ENCODE measurements at regions not wholly inside any gene's neighbourhood (a gene's known extent, or its start where the extent isn't known, plus 50 kb on each side); places are given as distances from the start of the nearest gene placed in this dataset.

- DNase-seq = no peak
These were observed 390.8 kb downstream of the SHANK2 start for GRCh38 chr11:70861559-70861958.

GRCh38 chr11:70862093-70862492, 390.3 kb downstream of the SHANK2 start:
- no peak for DNase-seq

- no peak for DNase-seq
These were observed 389.2 kb downstream of the SHANK2 start for GRCh38 chr11:70863186-70863585.

DNA sequence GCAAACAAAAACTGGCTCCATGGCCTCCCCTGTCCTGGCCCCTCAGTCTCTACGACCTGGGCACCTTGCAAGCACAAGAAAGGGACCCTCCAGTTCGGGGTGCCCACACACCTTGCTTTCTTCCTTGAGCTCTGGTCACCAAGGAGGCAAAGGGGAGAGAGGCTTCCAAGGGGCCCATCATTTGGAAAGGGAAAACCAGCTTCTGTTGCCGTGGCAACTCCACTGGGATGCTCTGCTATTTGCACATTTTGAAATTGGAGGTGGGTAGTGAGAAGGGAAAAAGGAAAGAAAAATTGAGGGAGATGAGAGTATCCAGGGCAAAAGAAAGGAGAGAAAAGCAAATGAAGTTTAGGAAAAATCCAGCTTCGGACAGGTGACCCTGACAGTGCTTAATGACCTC, 388.4 kb downstream of the SHANK2 start:
- no peak for DNase-seq

DNA sequence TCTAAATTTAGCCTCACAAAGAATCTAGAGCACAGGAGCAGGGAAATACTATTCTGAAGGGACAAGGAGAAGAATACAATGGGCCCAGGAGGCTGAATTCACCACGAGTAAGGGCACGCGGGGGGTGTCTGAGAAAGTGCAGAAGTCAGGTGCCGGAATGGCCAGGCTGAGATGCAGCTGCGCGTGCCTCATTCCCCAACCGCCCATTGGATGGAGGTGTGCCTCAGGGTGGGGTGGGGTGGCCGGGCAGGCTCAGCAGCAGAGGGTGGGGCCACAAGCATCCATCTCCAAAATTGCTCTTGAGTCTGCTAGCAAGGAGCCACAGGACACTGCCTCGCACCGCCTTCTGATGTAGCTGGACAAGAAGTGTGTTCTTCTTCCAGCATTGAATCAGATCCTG, 387.0 kb downstream of the SHANK2 start:
- DNase-seq = no peak

DNA sequence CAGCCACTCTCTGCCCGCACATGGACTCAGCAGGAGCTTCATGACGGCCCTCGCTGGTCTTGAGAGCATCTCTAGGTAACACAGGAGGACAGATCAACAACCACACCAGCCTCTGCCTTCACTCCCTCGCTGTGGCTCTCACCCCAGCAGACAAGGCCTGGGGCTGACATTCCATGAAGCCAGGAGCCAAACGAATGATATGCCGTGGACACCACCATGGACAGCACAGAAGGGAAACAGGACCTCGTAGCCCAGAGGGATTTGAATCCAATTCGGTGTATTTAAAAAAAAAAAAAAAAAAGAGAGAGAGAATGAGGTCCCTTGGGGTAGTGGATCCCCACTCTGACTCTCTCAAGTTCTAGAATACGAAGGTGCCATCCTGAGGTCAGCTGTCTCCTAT, 385.5 kb downstream of the SHANK2 start:
- no peak for DNase-seq

DNA sequence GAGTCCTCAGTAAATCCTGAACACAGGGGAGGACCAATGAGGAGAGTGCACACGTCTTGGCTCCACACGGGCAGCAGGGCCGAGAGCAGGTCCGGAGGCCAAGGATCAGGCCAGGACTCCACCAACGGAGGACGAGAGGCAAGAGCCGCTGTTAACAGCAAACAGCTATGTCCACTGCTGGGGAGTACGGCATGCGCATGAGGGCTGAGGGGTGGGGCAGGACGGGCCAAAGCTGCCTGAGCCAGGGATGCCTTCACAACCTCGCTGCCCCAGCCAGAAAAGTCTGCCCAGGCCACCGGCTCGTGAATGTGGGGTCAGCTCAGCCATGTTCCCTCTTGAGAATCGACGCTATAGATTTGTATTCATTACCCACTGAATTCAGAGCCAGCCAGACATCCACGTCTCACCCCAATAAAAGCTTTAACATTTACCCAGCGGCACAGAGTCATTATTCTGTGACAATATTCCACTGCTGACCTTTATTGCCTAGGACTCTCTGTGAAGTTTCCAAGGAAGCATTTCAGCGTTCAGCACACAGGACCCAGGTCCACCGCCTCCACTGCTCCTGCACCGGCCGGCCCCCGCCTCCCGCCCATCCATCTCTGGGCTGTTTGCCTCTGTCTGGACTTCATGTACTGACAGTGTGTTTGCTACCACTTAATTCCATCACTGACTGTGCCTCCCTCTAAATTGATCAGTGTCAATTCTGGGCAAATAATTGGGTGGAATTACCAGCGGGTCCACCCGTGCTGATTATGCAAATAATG, 384.9 kb downstream of the SHANK2 start:
- DNase-seq = no peak

DNA sequence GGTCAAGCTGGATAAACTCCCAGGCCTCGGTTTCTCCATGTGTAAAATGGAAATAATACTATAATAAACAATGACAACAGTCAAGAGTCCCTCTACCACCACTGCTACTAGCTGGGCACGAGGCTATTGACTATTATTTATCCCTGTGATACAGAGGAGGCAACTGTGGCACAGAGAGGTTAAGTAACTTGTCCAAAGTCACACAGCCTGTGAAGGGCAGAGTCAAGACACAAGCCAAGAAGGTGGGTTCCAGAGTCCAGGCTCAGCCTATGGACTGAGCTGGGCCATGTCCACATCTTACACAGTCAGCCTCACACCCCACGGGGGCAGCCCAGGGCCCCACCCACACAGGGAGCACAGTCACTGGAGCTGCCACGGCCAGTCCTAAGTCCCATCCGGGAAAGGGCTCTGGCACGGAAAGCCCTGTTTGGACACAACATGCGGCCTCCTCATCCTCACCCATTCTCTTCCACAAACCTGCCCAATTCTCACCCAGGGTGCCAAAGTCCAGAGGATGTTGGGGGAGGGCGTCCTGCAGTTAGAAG, 384.0 kb downstream of the SHANK2 start:
- DNase-seq = no peak

- DNase-seq = no peak
These were observed 383.3 kb downstream of the SHANK2 start for GRCh38 chr11:70869054-70869453.

- no peak for DNase-seq
These were observed 380.5 kb downstream of the SHANK2 start for GRCh38 chr11:70871881-70872280.

DNA sequence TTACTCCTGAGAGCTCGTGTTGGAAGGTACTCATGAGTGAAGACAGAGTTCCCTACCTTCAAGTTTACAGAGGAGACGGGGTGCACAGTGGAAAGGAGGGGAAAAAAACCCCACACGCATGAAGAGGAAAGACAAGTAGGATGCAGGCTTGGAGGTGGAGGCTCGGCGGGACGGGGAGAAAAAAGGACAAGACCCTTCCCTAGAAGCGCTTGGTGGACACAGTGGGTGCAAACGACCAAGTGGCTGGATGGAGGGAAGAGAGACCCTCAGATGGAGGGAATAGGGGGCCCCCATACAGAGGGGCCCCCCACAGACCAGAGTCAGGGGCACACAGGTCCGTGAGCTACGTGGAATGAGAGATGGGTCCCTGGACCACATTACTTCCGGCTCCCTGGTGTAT, 380.1 kb downstream of the SHANK2 start:
- no peak for DNase-seq

DNA sequence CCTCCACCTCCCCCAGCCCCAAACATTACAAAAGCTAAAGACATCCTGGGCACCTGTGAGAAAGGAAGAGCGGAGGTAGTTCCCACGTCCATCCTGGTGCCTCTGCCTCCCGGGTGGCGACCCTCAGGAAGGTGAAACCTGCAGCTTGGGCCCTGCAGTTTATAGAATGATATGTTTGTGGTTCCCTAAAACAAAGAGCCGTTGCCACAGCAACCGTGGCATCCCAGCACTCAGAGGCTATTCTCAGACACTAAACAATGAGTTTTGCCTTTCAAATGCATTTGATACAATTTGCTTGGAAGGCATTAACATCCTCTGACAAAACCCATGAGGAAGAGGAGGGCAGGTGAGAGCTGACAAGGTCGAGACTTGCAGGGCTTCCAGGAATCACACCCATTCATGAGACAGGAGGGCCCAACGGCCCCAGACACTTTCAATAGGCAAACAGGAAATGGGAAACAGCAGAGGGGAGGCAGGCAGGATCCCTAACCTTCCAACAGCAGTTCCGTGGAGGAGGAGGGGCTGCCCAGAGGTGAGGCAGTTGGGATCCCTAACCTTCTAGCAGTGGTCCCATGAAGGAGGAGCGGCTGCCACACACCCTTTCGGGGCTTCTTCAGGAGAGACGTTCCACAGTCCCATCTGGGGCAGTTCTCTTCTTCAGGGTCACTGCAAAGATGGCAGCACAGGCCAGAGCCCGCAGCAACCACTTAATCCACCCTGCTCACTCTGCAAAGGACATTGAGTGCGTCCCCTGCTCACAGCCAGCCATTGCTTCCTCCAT, 379.2 kb downstream of the SHANK2 start:
- DNase-seq = no peak

- no peak for DNase-seq
These were observed 378.5 kb downstream of the SHANK2 start for GRCh38 chr11:70873736-70874412.

DNA sequence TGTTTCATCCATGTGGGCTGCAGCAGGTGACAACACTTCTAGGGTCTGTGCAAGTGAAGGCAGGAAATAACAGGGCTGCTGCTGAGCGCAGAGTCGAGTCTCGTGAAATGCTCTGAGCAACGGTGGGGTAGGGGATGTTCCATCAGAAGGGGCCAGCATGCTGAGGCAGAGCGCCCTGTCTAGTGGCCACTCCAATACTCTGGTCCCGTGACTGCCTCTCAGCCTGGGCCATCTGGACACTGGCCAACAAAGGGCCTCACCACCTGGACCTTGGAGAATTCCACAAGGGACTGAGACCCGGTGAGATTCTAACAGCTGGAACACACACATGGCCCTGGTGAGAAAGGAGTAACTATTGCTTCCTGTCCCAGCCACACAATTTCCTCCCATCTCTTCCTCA, 375.7 kb downstream of the SHANK2 start:
- no peak for DNase-seq

DNA sequence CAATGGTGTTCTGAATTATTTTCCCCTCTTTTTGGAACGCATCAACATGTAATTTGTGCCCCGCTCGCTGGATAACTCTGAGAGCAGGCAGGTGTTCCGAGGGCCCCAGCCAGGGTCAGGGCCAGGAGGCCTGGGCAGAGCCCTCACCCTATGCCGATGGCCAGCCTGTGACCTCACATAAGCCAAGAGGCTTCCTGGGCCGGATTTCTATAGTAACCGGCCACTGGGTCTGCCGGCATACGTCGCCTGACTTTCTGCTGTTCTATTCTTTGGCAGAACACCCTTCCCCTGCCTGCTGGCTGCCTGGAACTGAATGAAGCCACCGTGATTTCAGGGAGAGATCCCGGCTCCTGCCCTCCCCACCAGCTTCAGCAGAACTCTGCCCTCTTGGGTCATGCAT, 375.2 kb downstream of the SHANK2 start:
- DNase-seq = no peak

- DNase-seq = no peak
These were observed 374.0 kb downstream of the SHANK2 start for GRCh38 chr11:70878366-70878765.

GRCh38 chr11:70879601-70880285, 372.6 kb downstream of the SHANK2 start:
- DNase-seq = no peak

DNA sequence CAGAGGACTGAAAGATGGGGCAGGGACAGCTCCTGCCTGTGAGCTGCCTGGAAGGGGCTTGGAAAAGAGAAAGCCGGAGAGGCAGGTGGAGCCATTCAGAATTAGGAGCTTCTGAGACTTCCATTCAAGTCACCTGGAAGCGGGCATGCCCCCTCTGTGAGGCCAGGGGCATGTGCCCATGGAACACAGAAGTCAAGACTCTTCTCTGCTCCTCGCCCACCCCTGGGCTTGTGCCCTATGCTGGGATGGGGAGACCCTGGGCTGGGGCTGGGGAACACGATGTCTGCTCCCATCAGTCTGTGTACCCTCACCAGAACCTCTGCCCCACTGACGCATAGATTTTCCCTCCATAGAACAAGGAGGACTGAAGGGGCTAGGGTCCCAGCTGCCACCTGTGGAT, 372.0 kb downstream of the SHANK2 start:
- no peak for DNase-seq

GRCh38 chr11:70881948-70882715, 370.2 kb downstream of the SHANK2 start:
- DNase-seq = no peak

GRCh38 chr11:70882716-70883085, 369.7 kb downstream of the SHANK2 start:
- no peak for DNase-seq

DNA sequence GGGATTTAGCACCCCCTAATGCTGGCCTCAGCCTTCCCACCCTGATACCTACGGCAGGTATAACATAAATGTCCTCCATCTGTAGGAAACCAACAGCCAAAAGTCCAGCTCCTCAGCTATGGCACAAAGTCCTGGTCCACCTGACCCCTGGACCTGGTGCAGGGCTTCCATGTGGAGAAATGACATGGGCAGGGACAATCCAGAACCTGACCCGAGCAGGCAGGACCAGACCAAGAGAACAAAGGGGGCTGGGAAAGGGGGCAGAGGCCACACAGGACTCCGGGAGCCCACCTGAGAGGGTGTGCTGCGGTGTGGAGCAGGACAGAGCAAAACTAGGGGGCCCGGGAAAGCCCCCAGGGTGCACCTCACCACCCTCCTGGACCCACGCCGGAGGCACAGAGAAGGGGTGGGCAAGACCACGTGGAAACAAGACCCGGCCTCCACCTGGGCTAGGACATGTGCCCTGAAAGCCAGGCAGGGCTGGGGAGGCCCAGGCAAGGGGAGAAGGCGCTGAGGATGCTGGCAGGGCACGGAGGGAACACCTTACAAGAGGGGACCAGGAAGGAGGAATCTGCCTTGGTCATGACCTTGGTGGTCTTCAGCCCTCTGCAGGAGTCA, 368.9 kb downstream of the SHANK2 start:
- no peak for DNase-seq
